ENCODE measurements at regions not wholly inside any gene's neighbourhood (a gene's known extent, or its start where the extent isn't known, plus 50 kb on each side); places are given as distances from the start of the nearest gene placed in this dataset.

- Histone ChIP-seq H3K27ac (no peak overlapping the region), H3K4me1 (no peaks in the 10 kb centered on the region), H3K9me3 (no peaks in the 10 kb centered on the region), H3K4me3 (no peak overlapping the region), H3K27me3 (no peaks in the 10 kb centered on the region), H3K36me3 (no peaks in the 10 kb centered on the region)
- FAIRE-seq (no peak), ATAC-seq (no peak), DNase-seq (no peak)
- intact Hi-C loops (cut with DNase I) = no loop called here
- TF ChIP-seq, protein P1, sequence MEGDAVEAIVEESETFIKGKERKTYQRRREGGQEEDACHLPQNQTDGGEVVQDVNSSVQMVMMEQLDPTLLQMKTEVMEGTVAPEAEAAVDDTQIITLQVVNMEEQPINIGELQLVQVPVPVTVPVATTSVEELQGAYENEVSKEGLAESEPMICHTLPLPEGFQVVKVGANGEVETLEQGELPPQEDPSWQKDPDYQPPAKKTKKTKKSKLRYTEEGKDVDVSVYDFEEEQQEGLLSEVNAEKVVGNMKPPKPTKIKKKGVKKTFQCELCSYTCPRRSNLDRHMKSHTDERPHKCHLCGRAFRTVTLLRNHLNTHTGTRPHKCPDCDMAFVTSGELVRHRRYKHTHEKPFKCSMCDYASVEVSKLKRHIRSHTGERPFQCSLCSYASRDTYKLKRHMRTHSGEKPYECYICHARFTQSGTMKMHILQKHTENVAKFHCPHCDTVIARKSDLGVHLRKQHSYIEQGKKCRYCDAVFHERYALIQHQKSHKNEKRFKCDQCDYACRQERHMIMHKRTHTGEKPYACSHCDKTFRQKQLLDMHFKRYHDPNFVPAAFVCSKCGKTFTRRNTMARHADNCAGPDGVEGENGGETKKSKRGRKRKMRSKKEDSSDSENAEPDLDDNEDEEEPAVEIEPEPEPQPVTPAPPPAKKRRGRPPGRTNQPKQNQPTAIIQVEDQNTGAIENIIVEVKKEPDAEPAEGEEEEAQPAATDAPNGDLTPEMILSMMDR (IDR thresholded peaks at IDR 0.05) = no peak
- WGBS, 2 donors = 58 to 63% methylated on average over 3 of the region's 3 CpGs
Measured at GRCh38 chr13:109913936-109914510, 127.6 kb upstream of the IRS2 start.

GRCh38 chr13:109913186-109913585 is 126.8 kb upstream of the IRS2 start:
- no peak overlapping the region for H3K4me3 ChIP-seq

DNA sequence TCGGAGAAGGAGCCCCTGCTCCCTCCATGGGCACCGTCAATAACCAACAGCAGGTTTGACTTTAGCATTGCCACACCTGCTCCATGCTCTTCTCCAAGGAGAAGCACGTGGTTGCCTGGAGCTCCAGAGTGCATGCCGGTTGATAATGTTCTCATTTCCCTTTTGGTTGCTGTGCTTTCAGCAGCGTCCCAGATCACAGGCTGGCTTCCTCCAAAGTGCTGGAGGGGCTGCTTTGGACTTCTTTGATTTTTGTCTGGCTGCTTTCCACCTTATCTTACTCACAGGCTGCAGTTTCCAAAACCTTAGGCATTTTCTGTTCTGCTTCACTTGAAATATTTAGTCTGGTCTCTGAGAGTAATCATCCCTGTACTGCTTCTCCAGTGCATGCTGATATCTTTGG is 123.8 kb upstream of the IRS2 start:
- Histone ChIP-seq H3K4me1 (no peaks in the 10 kb centered on the region), H3K4me3 (no peak overlapping the region), H3K36me3 (no peaks in the 10 kb centered on the region), H3K9me3 (no peaks in the 10 kb centered on the region), H3K27ac (no peak overlapping the region), H3K27me3 (no peaks in the 10 kb centered on the region)
- DNase-seq (no peak), FAIRE-seq (no peak), ATAC-seq (no peak)
- intact Hi-C loops (cut with DNase I) = no loop called here
- TF ChIP-seq, protein P1 (IDR thresholded peaks at IDR 0.05) = no peak
- WGBS, 2 donors = 53 to 72% methylated on average over 5 of the region's 5 CpGs

More at GRCh38 chr13:109913186-109913585, 126.8 kb upstream of the IRS2 start:
- ATAC-seq (no peak), FAIRE-seq (no peak), DNase-seq (no peak)
- Histone ChIP-seq H3K27me3 (no peaks in the 10 kb centered on the region), H3K4me1 (no peaks in the 10 kb centered on the region), H3K27ac (no peak overlapping the region), H3K9me3 (no peaks in the 10 kb centered on the region), H3K36me3 (no peaks in the 10 kb centered on the region)
- WGBS, 2 donors = 70 to 97% methylated on average over 1 of the region's 1 CpG
- TF ChIP-seq, protein P1 (IDR thresholded peaks at IDR 0.05) = no peak
- intact Hi-C loops (cut with DNase I) = no loop called here

DNA sequence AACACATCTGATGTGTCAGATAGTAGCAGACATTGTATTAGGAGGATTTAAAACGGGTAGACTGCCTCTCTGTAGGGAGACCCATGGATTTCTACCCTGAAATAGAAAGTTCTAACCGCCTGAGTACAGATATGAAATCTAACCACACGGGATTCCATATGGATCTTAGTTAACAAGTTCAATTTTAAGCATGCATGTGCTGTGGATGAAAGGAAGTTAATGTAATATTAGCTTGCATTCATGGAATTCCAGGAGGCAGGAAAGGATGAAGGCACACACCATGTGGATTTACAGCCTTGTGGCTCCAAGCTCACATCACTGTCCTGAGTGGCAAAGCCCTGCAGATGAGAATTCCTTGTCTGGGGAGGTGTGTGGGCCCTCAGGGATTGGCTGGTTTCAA is 120.6 kb upstream of the IRS2 start:
- DNase-seq (no peak), ATAC-seq (no peak), FAIRE-seq (no peak)
- intact Hi-C loops (cut with DNase I) = no loop called here
- TF ChIP-seq, protein P1 (IDR thresholded peaks at IDR 0.05) = no peak
- no peaks in the 10 kb centered on the region for H3K27me3 ChIP-seq
- H3K36me3 ChIP-seq = no peaks in the 10 kb centered on the region
- WGBS, 2 donors = 25 to 48% methylated on average over 3 of the region's 3 CpGs
- H3K4me1 ChIP-seq = no peaks in the 10 kb centered on the region
- no peaks in the 10 kb centered on the region for H3K9me3 ChIP-seq
- H3K4me3 ChIP-seq = no peak overlapping the region
- H3K27ac ChIP-seq = no peak overlapping the region

DNA sequence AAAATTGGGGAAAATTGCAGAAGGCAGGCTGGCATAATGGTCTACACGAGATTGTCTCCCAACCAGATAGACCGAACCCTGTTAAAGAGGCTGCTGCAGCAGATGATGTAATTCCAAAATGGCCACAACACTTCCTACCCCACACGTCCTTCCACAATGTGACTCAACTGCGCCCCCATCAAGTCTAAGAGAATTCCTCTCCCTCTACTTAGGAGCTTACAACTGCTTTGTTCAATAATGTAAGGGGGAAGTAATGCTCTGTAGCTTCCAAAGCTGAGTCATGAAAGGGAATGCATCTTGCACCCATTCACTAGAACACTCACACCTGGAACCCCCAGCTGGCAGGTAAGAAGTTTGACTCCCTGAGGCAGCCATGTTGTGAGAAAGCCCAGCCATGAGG is 117.8 kb upstream of the IRS2 start:
- DNase-seq (no peak), FAIRE-seq (no peak), ATAC-seq (no peak)
- WGBS, 2 donors = 54 to 56% methylated on average over 4 of the region's 4 CpGs
- H3K27ac ChIP-seq = no peak overlapping the region
- TF ChIP-seq, protein P1 (IDR thresholded peaks at IDR 0.05) = no peak
- H3K9me3 ChIP-seq = no peaks in the 10 kb centered on the region
- no peaks in the 10 kb centered on the region for H3K27me3 ChIP-seq
- no peak overlapping the region for H3K4me3 ChIP-seq
- H3K4me1 ChIP-seq = no peaks in the 10 kb centered on the region
- H3K36me3 ChIP-seq = no peaks in the 10 kb centered on the region
- intact Hi-C loops (cut with DNase I) = no loop called here

Data from pancreas (tissue), 10 donors.